ENCODE measurements at regions not wholly inside any gene's neighbourhood (a gene's known extent, or its start where the extent isn't known, plus 50 kb on each side); places are given as distances from the start of the nearest gene placed in this dataset.
"Not testable (repeated sequence)": the region's sequence is repeated elsewhere in the genome, so short reads cannot be mapped to it uniquely, and the experiment has no call there.

GRCh38 chr7:66450814-66451213 is 177.9 kb upstream of the KCTD7 start:
- not testable (repeated sequence) for H3K9me3 Mint-ChIP-seq, H3K27me3 Mint-ChIP-seq, H3K27ac Mint-ChIP-seq, H3K4me3 Mint-ChIP-seq
- peaks cover 20% of the 10 kb centered on the region for H3K36me3 Mint-ChIP-seq (ENCODE audit: low read depth)
- peaks cover 19% of the 10 kb centered on the region for H3K4me1 Mint-ChIP-seq (ENCODE audit: low read depth)

- Mint-ChIP-seq H3K36me3 (ENCODE audit: low read depth) (peaks cover 20% of the 10 kb centered on the region), H3K4me1 (ENCODE audit: low read depth) (peaks cover 19% of the 10 kb centered on the region)
- H3K4me3 Mint-ChIP-seq, H3K27me3 Mint-ChIP-seq, H3K9me3 Mint-ChIP-seq, H3K27ac Mint-ChIP-seq: not testable (repeated sequence)
Observed at GRCh38 chr7:66451713-66452112, 177.0 kb upstream of the KCTD7 start.

- peaks cover 20% of the 10 kb centered on the region for H3K36me3 Mint-ChIP-seq (ENCODE audit: low read depth)
- peak overlapping the region; percentile 22 for H3K27ac Mint-ChIP-seq
- no peak overlapping the region for H3K4me3 Mint-ChIP-seq
- H3K9me3 Mint-ChIP-seq, result no peaks in the 10 kb centered on the region
- peaks cover 19% of the 10 kb centered on the region for H3K4me1 Mint-ChIP-seq (ENCODE audit: low read depth)
- no peaks in the 10 kb centered on the region for H3K27me3 Mint-ChIP-seq
Observed at GRCh38 chr7:66452165-66452564, 176.5 kb upstream of the KCTD7 start.

GRCh38 chr7:66453340-66453739 is 175.3 kb upstream of the KCTD7 start:
- H3K4me3 Mint-ChIP-seq, result no peak overlapping the region
- no peaks in the 10 kb centered on the region for H3K27me3 Mint-ChIP-seq
- H3K36me3 Mint-ChIP-seq (ENCODE audit: low read depth), result peaks cover 18% of the 10 kb centered on the region
- H3K27ac Mint-ChIP-seq, result no peak overlapping the region
- no peaks in the 10 kb centered on the region for H3K9me3 Mint-ChIP-seq
- H3K4me1 Mint-ChIP-seq (ENCODE audit: low read depth), result peaks cover 20% of the 10 kb centered on the region

GRCh38 chr7:66454600-66455225 is 174.0 kb upstream of the KCTD7 start:
- Mint-ChIP-seq H3K27me3 (no peaks in the 10 kb centered on the region), H3K4me3 (no peak overlapping the region), H3K27ac (peak overlapping the region; percentile 46), H3K9me3 (no peaks in the 10 kb centered on the region), H3K36me3 (ENCODE audit: low read depth) (peaks cover 10% of the 10 kb centered on the region), H3K4me1 (ENCODE audit: low read depth) (peaks cover 34% of the 10 kb centered on the region)

GRCh38 chr7:66455432-66455831 is 173.2 kb upstream of the KCTD7 start:
- peak overlapping the region; percentile 46 for H3K27ac Mint-ChIP-seq

GRCh38 chr7:66456431-66456830 is 172.2 kb upstream of the KCTD7 start:
- H3K9me3 Mint-ChIP-seq, H3K27ac Mint-ChIP-seq, H3K4me3 Mint-ChIP-seq, H3K27me3 Mint-ChIP-seq: not testable (repeated sequence)
- Mint-ChIP-seq H3K36me3 (ENCODE audit: low read depth) (peaks cover 14% of the 10 kb centered on the region), H3K4me1 (ENCODE audit: low read depth) (peaks cover 49% of the 10 kb centered on the region)

More at GRCh38 chr7:66455432-66455831, 173.2 kb upstream of the KCTD7 start:
- peaks cover 40% of the 10 kb centered on the region for H3K4me1 Mint-ChIP-seq (ENCODE audit: low read depth)
- H3K4me3 Mint-ChIP-seq; H3K36me3 Mint-ChIP-seq (ENCODE audit: low read depth); H3K9me3 Mint-ChIP-seq; H3K27me3 Mint-ChIP-seq: not testable (repeated sequence)

GRCh38 chr7:66458991-66459390 is 169.7 kb upstream of the KCTD7 start:
- H3K36me3 Mint-ChIP-seq (ENCODE audit: low read depth), result peaks cover 17% of the 10 kb centered on the region
- not testable (repeated sequence) for H3K27ac Mint-ChIP-seq, H3K4me3 Mint-ChIP-seq, H3K27me3 Mint-ChIP-seq, H3K9me3 Mint-ChIP-seq
- H3K4me1 Mint-ChIP-seq (ENCODE audit: low read depth), result peaks cover 48% of the 10 kb centered on the region

- not testable (repeated sequence) for H3K27me3 Mint-ChIP-seq, H3K4me3 Mint-ChIP-seq, H3K27ac Mint-ChIP-seq, H3K9me3 Mint-ChIP-seq
- H3K4me1 Mint-ChIP-seq (ENCODE audit: low read depth), result peaks cover 42% of the 10 kb centered on the region
- H3K36me3 Mint-ChIP-seq (ENCODE audit: low read depth), result peaks cover 15% of the 10 kb centered on the region
Observed at GRCh38 chr7:66459783-66460413, 168.8 kb upstream of the KCTD7 start.

- H3K27ac Mint-ChIP-seq, result no peak overlapping the region
- peaks cover 13% of the 10 kb centered on the region for H3K36me3 Mint-ChIP-seq (ENCODE audit: low read depth)
- H3K4me1 Mint-ChIP-seq (ENCODE audit: low read depth), result peaks cover 39% of the 10 kb centered on the region
- H3K27me3 Mint-ChIP-seq, result no peaks in the 10 kb centered on the region
- peaks cover 4% of the 10 kb centered on the region for H3K9me3 Mint-ChIP-seq
- H3K4me3 Mint-ChIP-seq, result no peak overlapping the region
Observed at GRCh38 chr7:66460921-66461361, 167.7 kb upstream of the KCTD7 start.

GRCh38 chr7:66461397-66461796 is 167.3 kb upstream of the KCTD7 start:
- not testable (repeated sequence) for H3K9me3 Mint-ChIP-seq, H3K4me3 Mint-ChIP-seq, H3K27me3 Mint-ChIP-seq, H3K27ac Mint-ChIP-seq
- H3K36me3 Mint-ChIP-seq (ENCODE audit: low read depth), result peaks cover 13% of the 10 kb centered on the region
- peaks cover 39% of the 10 kb centered on the region for H3K4me1 Mint-ChIP-seq (ENCODE audit: low read depth)

GRCh38 chr7:66462831-66463230 is 165.8 kb upstream of the KCTD7 start:
- not testable (repeated sequence) for H3K27me3 Mint-ChIP-seq, H3K27ac Mint-ChIP-seq, H3K4me3 Mint-ChIP-seq, H3K9me3 Mint-ChIP-seq
- Mint-ChIP-seq H3K4me1 (ENCODE audit: low read depth) (peaks cover 39% of the 10 kb centered on the region), H3K36me3 (ENCODE audit: low read depth) (peaks cover 13% of the 10 kb centered on the region)

- Mint-ChIP-seq H3K4me1 (ENCODE audit: low read depth) (peaks cover 30% of the 10 kb centered on the region), H3K27me3 (no peaks in the 10 kb centered on the region), H3K9me3 (peaks cover 4% of the 10 kb centered on the region), H3K4me3 (no peak overlapping the region), H3K36me3 (ENCODE audit: low read depth) (peaks cover 13% of the 10 kb centered on the region), H3K27ac (no peak overlapping the region)
Observed at GRCh38 chr7:66464059-66464458, 164.6 kb upstream of the KCTD7 start.

- Mint-ChIP-seq H3K9me3 (peaks cover 4% of the 10 kb centered on the region), H3K36me3 (ENCODE audit: low read depth) (peaks cover 11% of the 10 kb centered on the region), H3K4me1 (ENCODE audit: low read depth) (peaks cover 10% of the 10 kb centered on the region), H3K27me3 (no peaks in the 10 kb centered on the region), H3K4me3 (no peak overlapping the region), H3K27ac (no peak overlapping the region)
Observed at GRCh38 chr7:66466081-66466600, 162.5 kb upstream of the KCTD7 start.

GRCh38 chr7:66467887-66468286 is 160.8 kb upstream of the KCTD7 start:
- H3K36me3 Mint-ChIP-seq (ENCODE audit: low read depth), result peaks cover 4% of the 10 kb centered on the region
- no peak overlapping the region for H3K4me3 Mint-ChIP-seq
- no peaks in the 10 kb centered on the region for H3K27me3 Mint-ChIP-seq
- H3K4me1 Mint-ChIP-seq (ENCODE audit: low read depth), result peaks cover 8% of the 10 kb centered on the region
- H3K27ac Mint-ChIP-seq, result no peak overlapping the region
- H3K9me3 Mint-ChIP-seq, result no peaks in the 10 kb centered on the region

- H3K4me1 Mint-ChIP-seq (ENCODE audit: low read depth); H3K9me3 Mint-ChIP-seq; H3K27me3 Mint-ChIP-seq; H3K4me3 Mint-ChIP-seq; H3K27ac Mint-ChIP-seq: not testable (repeated sequence)
- peaks cover 18% of the 10 kb centered on the region for H3K36me3 Mint-ChIP-seq (ENCODE audit: low read depth)
Observed at GRCh38 chr7:66473064-66473463, 155.6 kb upstream of the KCTD7 start.

All from stimulated activated naive CD8-positive, alpha-beta T cell treated with anti-CD3 and anti-CD28 coated beads, Interleukin-15, Interleukin-2, amounts not matched to agents 100 ng/mL and 50 ng/mL, for 24 hours (primary cell).